ENCODE measurements at regions not wholly inside any gene's neighbourhood (a gene's known extent, or its start where the extent isn't known, plus 50 kb on each side); places are given as distances from the start of the nearest gene placed in this dataset.

- H3K4me3 Mint-ChIP-seq, result no peak overlapping the region
- no peak overlapping the region for H3K4me3 ChIP-seq (ENCODE audit: low read length)
- DNase-seq, result no peak
- no peaks in the 10 kb centered on the region for H3K36me3 Mint-ChIP-seq
- H3K27ac ChIP-seq (ENCODE audit: low read depth, low read length), result no peak overlapping the region
- no peaks in the 10 kb centered on the region for H3K4me1 Mint-ChIP-seq
- no peak overlapping the region for H3K27ac Mint-ChIP-seq
- CTCF ChIA-PET, result no interaction called here
- POLR2A ChIA-PET, result no interaction called here
- H3K4me1 ChIP-seq (ENCODE audit: insufficient read depth, low read length), result no peaks in the 10 kb centered on the region
- H3K9me3 ChIP-seq (ENCODE audit: low read length), result no peaks in the 10 kb centered on the region
- H3K27me3 Mint-ChIP-seq, result no peaks in the 10 kb centered on the region
- H3K36me3 ChIP-seq (ENCODE audit: insufficient read depth, low read length), result no peaks in the 10 kb centered on the region
- no peaks in the 10 kb centered on the region for H3K9me3 Mint-ChIP-seq
- no peaks in the 10 kb centered on the region for H3K27me3 ChIP-seq (ENCODE audit: insufficient read depth, low read length, poor library complexity, severe bottlenecking)
Measured at GRCh38 chrX:87805829-87806490, 288.4 kb downstream of the KLHL4 start.

GRCh38 chrX:87808576-87809243 is 291.1 kb downstream of the KLHL4 start:
- CTCF ChIA-PET, result no interaction called here

GRCh38 chrX:87813566-87813965 is 296.0 kb downstream of the KLHL4 start:
- Histone ChIP-seq H3K4me3 (ENCODE audit: low read length) (no peak overlapping the region), H3K27me3 (ENCODE audit: insufficient read depth, low read length, poor library complexity, severe bottlenecking) (no peaks in the 10 kb centered on the region), H3K9me3 (ENCODE audit: low read length) (no peaks in the 10 kb centered on the region), H3K27ac (ENCODE audit: low read depth, low read length) (no peak overlapping the region), H3K4me1 (ENCODE audit: insufficient read depth, low read length) (no peaks in the 10 kb centered on the region), H3K36me3 (ENCODE audit: insufficient read depth, low read length) (no peaks in the 10 kb centered on the region)
- H3K4me1 Mint-ChIP-seq, result no peaks in the 10 kb centered on the region
- CTCF ChIA-PET, result no interaction called here
- no peaks in the 10 kb centered on the region for H3K36me3 Mint-ChIP-seq
- H3K4me3 Mint-ChIP-seq, result no peak overlapping the region
- H3K27me3 Mint-ChIP-seq, result no peaks in the 10 kb centered on the region
- POLR2A ChIA-PET, result no interaction called here
- no peaks in the 10 kb centered on the region for H3K9me3 Mint-ChIP-seq
- DNase-seq, result no peak
- peak overlapping the region in 1 of 8 donors; percentile 0 for H3K27ac Mint-ChIP-seq

More at GRCh38 chrX:87808576-87809243, 291.1 kb downstream of the KLHL4 start:
- no peaks in the 10 kb centered on the region for H3K27me3 Mint-ChIP-seq
- H3K4me3 Mint-ChIP-seq, result peak overlapping the region in 1 of 7 donors; percentile 45
- Histone ChIP-seq H3K9me3 (ENCODE audit: low read length) (no peaks in the 10 kb centered on the region), H3K36me3 (ENCODE audit: insufficient read depth, low read length) (no peaks in the 10 kb centered on the region), H3K4me3 (ENCODE audit: low read length) (no peak overlapping the region), H3K4me1 (ENCODE audit: insufficient read depth, low read length) (no peaks in the 10 kb centered on the region), H3K27me3 (ENCODE audit: insufficient read depth, low read length, poor library complexity, severe bottlenecking) (no peaks in the 10 kb centered on the region), H3K27ac (ENCODE audit: low read depth, low read length) (no peak overlapping the region)
- H3K4me1 Mint-ChIP-seq, result no peaks in the 10 kb centered on the region
- no peak for DNase-seq
- H3K36me3 Mint-ChIP-seq, result no peaks in the 10 kb centered on the region
- H3K9me3 Mint-ChIP-seq, result no peaks in the 10 kb centered on the region
- POLR2A ChIA-PET, result no interaction called here
- H3K27ac Mint-ChIP-seq, result no peak overlapping the region

- H3K4me1 Mint-ChIP-seq, result no peaks in the 10 kb centered on the region
- H3K4me3 Mint-ChIP-seq, result no peak overlapping the region
- H3K27ac ChIP-seq (ENCODE audit: low read depth, low read length), result no peak overlapping the region
Measured at GRCh38 chrX:87846956-87847355, 329.4 kb downstream of the KLHL4 start.

GRCh38 chrX:87873347-87873941 is 355.8 kb downstream of the KLHL4 start:
- Mint-ChIP-seq H3K36me3 (no peaks in the 10 kb centered on the region), H3K4me1 (peaks cover 5 to 19% (median 13%) of the 10 kb centered on the region in 3 donors), H3K9me3 (no peaks in the 10 kb centered on the region), H3K27ac (peak overlapping the region in 3 of 8 donors; percentile 29 to 41 (median 35)), H3K27me3 (peaks cover 0 to 3% of the 10 kb centered on the region in 2 donors), H3K4me3 (peak overlapping the region in 5 of 7 donors; percentile 17 to 74 (median 54))
- DNase-seq, result no peak
- Histone ChIP-seq H3K27me3 (ENCODE audit: insufficient read depth, low read length, poor library complexity, severe bottlenecking) (no peaks in the 10 kb centered on the region), H3K36me3 (ENCODE audit: insufficient read depth, low read length) (no peaks in the 10 kb centered on the region), H3K4me3 (ENCODE audit: low read length) (no peak overlapping the region), H3K9me3 (ENCODE audit: low read length) (no peaks in the 10 kb centered on the region), H3K27ac (ENCODE audit: low read depth, low read length) (no peak overlapping the region), H3K4me1 (ENCODE audit: insufficient read depth, low read length) (no peaks in the 10 kb centered on the region)
- CTCF ChIA-PET, result no interaction called here
- POLR2A ChIA-PET, result no interaction called here

More at GRCh38 chrX:87846956-87847355, 329.4 kb downstream of the KLHL4 start:
- Histone ChIP-seq H3K36me3 (ENCODE audit: insufficient read depth, low read length) (no peaks in the 10 kb centered on the region), H3K4me1 (ENCODE audit: insufficient read depth, low read length) (no peaks in the 10 kb centered on the region), H3K27me3 (ENCODE audit: insufficient read depth, low read length, poor library complexity, severe bottlenecking) (no peaks in the 10 kb centered on the region), H3K4me3 (ENCODE audit: low read length) (no peak overlapping the region), H3K9me3 (ENCODE audit: low read length) (no peaks in the 10 kb centered on the region)
- CTCF ChIA-PET, result no interaction called here
- no peak for DNase-seq
- H3K36me3 Mint-ChIP-seq, result no peaks in the 10 kb centered on the region
- peaks cover 0 to 14% (median 11%) of the 10 kb centered on the region in 5 donors for H3K9me3 Mint-ChIP-seq
- H3K27ac Mint-ChIP-seq, result no peak overlapping the region
- H3K27me3 Mint-ChIP-seq, result peaks cover 0 to 1% of the 10 kb centered on the region in 2 donors
- POLR2A ChIA-PET, result no interaction called here

- Mint-ChIP-seq H3K9me3 (no peaks in the 10 kb centered on the region), H3K4me3 (peak overlapping the region in 4 of 7 donors; percentile 54 to 74 (median 62)), H3K27me3 (peaks cover 0 to 3% of the 10 kb centered on the region in 2 donors), H3K36me3 (no peaks in the 10 kb centered on the region), H3K4me1 (peaks cover 5 to 19% (median 13%) of the 10 kb centered on the region in 3 donors), H3K27ac (no peak overlapping the region)
- Histone ChIP-seq H3K4me1 (ENCODE audit: insufficient read depth, low read length) (no peaks in the 10 kb centered on the region), H3K27me3 (ENCODE audit: insufficient read depth, low read length, poor library complexity, severe bottlenecking) (no peaks in the 10 kb centered on the region), H3K9me3 (ENCODE audit: low read length) (no peaks in the 10 kb centered on the region), H3K4me3 (ENCODE audit: low read length) (no peak overlapping the region), H3K36me3 (ENCODE audit: insufficient read depth, low read length) (no peaks in the 10 kb centered on the region), H3K27ac (ENCODE audit: low read depth, low read length) (no peak overlapping the region)
- no peak for DNase-seq
- ChIA-PET POLR2A (no interaction called here), CTCF (no interaction called here)
Measured at GRCh38 chrX:87874043-87874442, 356.4 kb downstream of the KLHL4 start.

GRCh38 chrX:87878926-87879325 is 361.3 kb downstream of the KLHL4 start:
- Histone ChIP-seq H3K36me3 (ENCODE audit: insufficient read depth, low read length) (no peaks in the 10 kb centered on the region), H3K4me1 (ENCODE audit: insufficient read depth, low read length) (no peaks in the 10 kb centered on the region), H3K9me3 (ENCODE audit: low read length) (no peaks in the 10 kb centered on the region), H3K27me3 (ENCODE audit: insufficient read depth, low read length, poor library complexity, severe bottlenecking) (no peaks in the 10 kb centered on the region), H3K27ac (ENCODE audit: low read depth, low read length) (no peak overlapping the region), H3K4me3 (ENCODE audit: low read length) (no peak overlapping the region)
- ChIA-PET CTCF (no interaction called here), POLR2A (no interaction called here)
- DNase-seq, result no peak
- Mint-ChIP-seq H3K4me1 (peaks cover 1 to 10% (median 4%) of the 10 kb centered on the region in 3 donors), H3K36me3 (no peaks in the 10 kb centered on the region), H3K27me3 (peaks cover 0 to 3% of the 10 kb centered on the region in 2 donors), H3K27ac (no peak overlapping the region), H3K9me3 (no peaks in the 10 kb centered on the region), H3K4me3 (no peak overlapping the region)

GRCh38 chrX:87890437-87890836 is 372.8 kb downstream of the KLHL4 start:
- no peaks in the 10 kb centered on the region for H3K27me3 ChIP-seq (ENCODE audit: insufficient read depth, low read length, poor library complexity, severe bottlenecking)
- H3K27ac Mint-ChIP-seq, result no peak overlapping the region

More at GRCh38 chrX:87890437-87890836, 372.8 kb downstream of the KLHL4 start:
- ChIA-PET CTCF (no interaction called here), POLR2A (no interaction called here)
- no peak overlapping the region for H3K4me3 Mint-ChIP-seq
- Histone ChIP-seq H3K36me3 (ENCODE audit: insufficient read depth, low read length) (no peaks in the 10 kb centered on the region), H3K27ac (ENCODE audit: low read depth, low read length) (no peak overlapping the region), H3K4me3 (ENCODE audit: low read length) (no peak overlapping the region), H3K9me3 (ENCODE audit: low read length) (no peaks in the 10 kb centered on the region), H3K4me1 (ENCODE audit: insufficient read depth, low read length) (no peaks in the 10 kb centered on the region)
- peaks cover 0 to 2% of the 10 kb centered on the region in 2 donors for H3K27me3 Mint-ChIP-seq
- peaks cover 0 to 5% (median 3%) of the 10 kb centered on the region in 3 donors for H3K4me1 Mint-ChIP-seq
- no peaks in the 10 kb centered on the region for H3K36me3 Mint-ChIP-seq
- no peaks in the 10 kb centered on the region for H3K9me3 Mint-ChIP-seq
- no peak for DNase-seq

All from CD8-positive, alpha-beta memory T cell (primary cell).